Suppressor macrophage treated with lipopolysaccharide for 4 hours (primary cell): ENCODE measurements at regions not wholly inside any gene's neighbourhood (a gene's known extent, or its start where the extent isn't known, plus 50 kb on each side); places are given as distances from the start of the nearest gene placed in this dataset.
"Not testable (repeated sequence)": the region's sequence is repeated elsewhere in the genome, so short reads cannot be mapped to it uniquely, and the experiment has no call there.

Source experiments
- DNase-seq: peaks from one replicate; pipeline ENCODE4 v3.0.0-alpha.2; 2020

GRCh38 chr2:212858496-212858895 is 292.9 kb downstream of the IKZF2 start:
- DNase-seq: no peak

- no peak for DNase-seq
Measured at GRCh38 chr2:212854771-212855170, 296.6 kb downstream of the IKZF2 start.

- no peak for DNase-seq
Measured at GRCh38 chr2:212854116-212854515, 297.3 kb downstream of the IKZF2 start.

GRCh38 chr2:212845941-212846340 is 305.5 kb downstream of the IKZF2 start:
- DNase-seq: no peak

GRCh38 chr2:212843409-212844199 is 305.0 kb upstream of the ERBB4 start:
- DNase-seq: no peak

GRCh38 chr2:212842544-212843185 is 304.1 kb upstream of the ERBB4 start:
- DNase-seq: no peak

GRCh38 chr2:212841460-212841859 is 302.9 kb upstream of the ERBB4 start:
- DNase-seq: no peak

GRCh38 chr2:212832211-212833195 is 293.9 kb upstream of the ERBB4 start:
- DNase-seq: no peak

GRCh38 chr2:212831671-212832199 is 293.1 kb upstream of the ERBB4 start:
- no peak for DNase-seq

- no peak for DNase-seq
Measured at GRCh38 chr2:212816267-212816666, 277.7 kb upstream of the ERBB4 start.

- DNase-seq: no peak
Measured at GRCh38 chr2:212815453-212815852, 276.9 kb upstream of the ERBB4 start.

GRCh38 chr2:212814941-212815340 is 276.3 kb upstream of the ERBB4 start:
- no peak for DNase-seq

GRCh38 chr2:212811921-212812320 is 273.3 kb upstream of the ERBB4 start:
- no peak for DNase-seq

GRCh38 chr2:212811036-212811805 is 272.6 kb upstream of the ERBB4 start:
- no peak for DNase-seq

GRCh38 chr2:212797484-212798205 is 259.0 kb upstream of the ERBB4 start:
- no peak for DNase-seq

GRCh38 chr2:212794471-212794870 is 255.9 kb upstream of the ERBB4 start:
- no peak for DNase-seq

- no peak for DNase-seq
Measured at GRCh38 chr2:212791569-212791968, 253.0 kb upstream of the ERBB4 start.

GRCh38 chr2:212786088-212786487 is 247.5 kb upstream of the ERBB4 start:
- not testable (repeated sequence) for DNase-seq

GRCh38 chr2:212777020-212777491 is 238.5 kb upstream of the ERBB4 start:
- peak; percentile 51 for DNase-seq

GRCh38 chr2:212773808-212774339 is 235.3 kb upstream of the ERBB4 start:
- no peak for DNase-seq

GRCh38 chr2:212770240-212770639 is 231.6 kb upstream of the ERBB4 start:
- DNase-seq: no peak
